Skin epidermis (tissue), 12 donors: ENCODE measurements at regions not wholly inside any gene's neighbourhood (a gene's known extent, or its start where the extent isn't known, plus 50 kb on each side); places are given as distances from the start of the nearest gene placed in this dataset.
"Not testable (repeated sequence)": the region's sequence is repeated elsewhere in the genome, so short reads cannot be mapped to it uniquely, and the experiment has no call there.

ENCODE experiments used
- H3K27ac ChIP-seq, 21 experiments: fragments of 200-600 bp; sonication (generic) in 11 of 21; one replicate each; pipeline ENCODE4 v1.5.0; 2020; ENCODE audit warnings: mild to moderate bottlenecking in 3 of 21, inconsistent platforms in 2 of 21, moderate library complexity in 2 of 21
- H3K4me3 ChIP-seq, 7 experiments: fragments of 200-600 bp; sonication (generic) in 2 of 7; one replicate each; pipeline ENCODE4 v1.5.0; 2020; ENCODE audit warnings: inconsistent platforms in 2 of 7, mild to moderate bottlenecking in 2 of 7, moderate library complexity in 1 of 7

- no peak overlapping the region for H3K27ac ChIP-seq
- no peak overlapping the region for H3K4me3 ChIP-seq
Observed at GRCh38 chr22:26767351-26768155, 110.2 kb downstream of the MIAT start.

GRCh38 chr22:26768156-26768515 lies 110.7 kb downstream of the MIAT start:
- no peak overlapping the region for H3K4me3 ChIP-seq
- no peak overlapping the region for H3K27ac ChIP-seq

GRCh38 chr22:26768952-26769351 lies 111.6 kb downstream of the MIAT start:
- Histone ChIP-seq H3K4me3 (no peak overlapping the region), H3K27ac (no peak overlapping the region)

- H3K27ac ChIP-seq = no peak overlapping the region
- no peak overlapping the region for H3K4me3 ChIP-seq
Observed at GRCh38 chr22:26769663-26770062, 112.3 kb downstream of the MIAT start.

GRCh38 chr22:26770624-26771023 lies 113.2 kb downstream of the MIAT start:
- Histone ChIP-seq H3K27ac (no peak overlapping the region), H3K4me3 (no peak overlapping the region)

- H3K4me3 ChIP-seq, H3K27ac ChIP-seq: not testable (repeated sequence)
Observed at GRCh38 chr22:26773054-26773453, 115.7 kb downstream of the MIAT start.

GRCh38 chr22:26775394-26775793 lies 118.0 kb downstream of the MIAT start:
- Histone ChIP-seq H3K27ac (no peak overlapping the region), H3K4me3 (no peak overlapping the region)

- Histone ChIP-seq H3K4me3 (no peak overlapping the region), H3K27ac (peak overlapping the region in 1 of 21 experiments; percentile 39)
Observed at GRCh38 chr22:26777156-26777801, 119.9 kb downstream of the MIAT start.

- Histone ChIP-seq H3K27ac (no peak overlapping the region), H3K4me3 (no peak overlapping the region)
Observed at GRCh38 chr22:26778372-26778771, 121.0 kb downstream of the MIAT start.

- H3K4me3 ChIP-seq = no peak overlapping the region
- no peak overlapping the region for H3K27ac ChIP-seq
Observed at GRCh38 chr22:26779108-26779507, 121.7 kb downstream of the MIAT start.

- no peak overlapping the region for H3K4me3 ChIP-seq
- no peak overlapping the region for H3K27ac ChIP-seq
Observed at GRCh38 chr22:26779929-26780328, 122.5 kb downstream of the MIAT start.

- Histone ChIP-seq H3K27ac (no peak overlapping the region), H3K4me3 (no peak overlapping the region)
Observed at GRCh38 chr22:26780521-26780920, 123.1 kb downstream of the MIAT start.

- Histone ChIP-seq H3K27ac (no peak overlapping the region), H3K4me3 (no peak overlapping the region)
Observed at GRCh38 chr22:26781062-26781461, 123.7 kb downstream of the MIAT start.

- H3K27ac ChIP-seq = no peak overlapping the region
- H3K4me3 ChIP-seq = no peak overlapping the region
Observed at GRCh38 chr22:26781596-26781995, 124.2 kb downstream of the MIAT start.

GRCh38 chr22:26783885-26784284 lies 126.5 kb downstream of the MIAT start:
- Histone ChIP-seq H3K27ac (no peak overlapping the region), H3K4me3 (no peak overlapping the region)

GRCh38 chr22:26784772-26785171 lies 127.4 kb downstream of the MIAT start:
- no peak overlapping the region for H3K4me3 ChIP-seq
- no peak overlapping the region for H3K27ac ChIP-seq

GRCh38 chr22:26785932-26786331 lies 128.5 kb downstream of the MIAT start:
- Histone ChIP-seq H3K4me3 (no peak overlapping the region), H3K27ac (no peak overlapping the region)

- no peak overlapping the region for H3K4me3 ChIP-seq
- H3K27ac ChIP-seq = no peak overlapping the region
Observed at GRCh38 chr22:26786398-26786797, 129.0 kb downstream of the MIAT start.

- no peak overlapping the region for H3K4me3 ChIP-seq
- H3K27ac ChIP-seq = no peak overlapping the region
Observed at GRCh38 chr22:26789951-26790350, 132.6 kb downstream of the MIAT start.

GRCh38 chr22:26792522-26792921 lies 135.1 kb downstream of the MIAT start:
- H3K4me3 ChIP-seq = no peak overlapping the region

GRCh38 chr22:26796785-26797184 lies 139.4 kb downstream of the MIAT start:
- Histone ChIP-seq H3K4me3 (no peak overlapping the region), H3K27ac (no peak overlapping the region)

More at GRCh38 chr22:26792522-26792921, 135.1 kb downstream of the MIAT start:
- H3K27ac ChIP-seq = no peak overlapping the region

- H3K27ac ChIP-seq = no peak overlapping the region
- no peak overlapping the region for H3K4me3 ChIP-seq
Observed at GRCh38 chr22:26797910-26798309, 140.5 kb downstream of the MIAT start.
